ENCODE measurements at regions not wholly inside any gene's neighbourhood (a gene's known extent, or its start where the extent isn't known, plus 50 kb on each side); places are given as distances from the start of the nearest gene placed in this dataset.

- DNase-seq = no peak
Observed at GRCh38 chr9:129377931-129378661, 200.0 kb upstream of the IER5L start.

DNA sequence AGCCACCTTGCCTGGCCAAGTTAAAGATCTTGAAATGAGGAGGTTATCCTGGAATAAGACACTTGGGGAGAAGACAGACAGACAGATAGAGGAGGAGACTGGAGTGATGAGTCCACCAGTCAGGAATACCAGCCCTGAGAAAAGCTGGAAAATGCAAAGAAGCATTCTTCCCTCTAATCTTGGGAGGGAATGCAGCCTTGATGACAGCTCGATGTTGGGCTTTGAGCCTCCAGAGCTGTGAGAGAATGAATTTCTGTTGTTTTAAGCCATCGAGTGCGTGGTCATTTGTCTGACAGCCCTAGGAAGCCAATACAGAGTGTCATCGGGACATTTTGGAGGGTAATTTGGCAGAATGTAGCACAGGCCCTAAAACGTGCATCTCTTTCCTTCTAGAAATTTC is 199.1 kb upstream of the IER5L start:
- no peak for DNase-seq

DNA sequence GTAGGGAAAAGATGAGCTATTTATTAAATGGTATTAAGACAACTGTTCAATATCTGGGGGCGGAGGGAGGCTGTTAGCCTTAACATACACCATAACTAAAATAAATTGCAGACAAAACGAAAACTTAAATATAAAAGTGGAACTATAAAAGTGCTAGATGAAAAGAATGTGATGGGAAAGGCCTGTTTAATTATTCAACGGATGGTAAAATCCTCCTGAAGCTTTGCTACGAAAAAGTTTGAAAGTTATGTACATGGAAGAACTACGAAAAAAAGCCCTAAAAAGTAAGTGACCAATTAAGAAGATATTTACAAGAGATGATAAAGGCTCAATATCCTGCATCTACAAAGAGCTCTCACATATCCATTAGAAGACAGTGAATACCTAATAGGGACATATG is 197.8 kb upstream of the IER5L start:
- DNase-seq = no peak

- no peak for DNase-seq
Observed at GRCh38 chr9:129374651-129375050, 196.6 kb upstream of the IER5L start.

- no peak for DNase-seq
Observed at GRCh38 chr9:129374231-129374630, 196.2 kb upstream of the IER5L start.

DNA sequence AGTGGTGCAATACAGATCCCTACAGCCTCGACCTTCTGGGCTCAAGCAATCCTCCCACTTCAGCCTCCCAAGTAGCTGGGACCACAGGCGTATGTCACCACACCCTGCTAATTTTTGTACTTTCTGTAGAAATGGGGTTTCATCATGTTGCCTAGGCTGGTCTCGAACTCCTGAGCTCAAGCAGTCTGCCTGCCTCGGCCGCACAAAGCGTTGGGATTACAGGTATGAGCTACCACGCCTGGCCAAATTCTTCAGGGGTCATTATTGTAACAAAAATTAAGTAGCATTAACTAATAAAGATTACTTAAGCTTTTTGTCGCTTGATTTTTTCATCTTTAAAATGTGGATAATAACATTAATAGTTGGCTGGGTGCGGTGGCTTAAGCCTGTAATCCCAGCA is 195.3 kb upstream of the IER5L start:
- no peak for DNase-seq

DNA sequence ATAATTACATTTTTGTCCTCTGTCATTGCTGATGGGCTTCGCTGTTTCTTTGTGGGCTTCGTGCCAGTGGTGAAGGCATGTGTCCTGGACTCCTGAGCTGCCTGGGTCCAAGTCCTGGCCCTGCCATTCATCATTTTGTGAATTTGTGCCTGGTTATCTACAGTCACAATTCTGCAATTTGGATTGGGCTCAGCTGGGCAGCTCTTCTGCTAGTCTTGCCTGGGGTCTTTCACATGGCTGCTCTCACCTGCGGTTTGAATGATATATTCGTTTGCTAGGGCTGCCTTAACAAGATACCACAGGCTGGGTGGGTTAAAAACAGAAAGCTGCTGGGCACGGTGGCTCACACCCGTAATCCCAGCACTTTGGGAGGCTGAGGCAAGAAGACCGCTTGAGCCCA is 192.7 kb upstream of the IER5L start:
- DNase-seq = no peak

- DNase-seq = no peak
Observed at GRCh38 chr9:129368444-129368978, 190.4 kb upstream of the IER5L start.

- DNase-seq = no peak
Observed at GRCh38 chr9:129367287-129367686, 189.2 kb upstream of the IER5L start.

- DNase-seq = no peak
Observed at GRCh38 chr9:129365196-129365595, 187.1 kb upstream of the IER5L start.

GRCh38 chr9:129363216-129363873 is 185.3 kb upstream of the IER5L start:
- DNase-seq = no peak

DNA sequence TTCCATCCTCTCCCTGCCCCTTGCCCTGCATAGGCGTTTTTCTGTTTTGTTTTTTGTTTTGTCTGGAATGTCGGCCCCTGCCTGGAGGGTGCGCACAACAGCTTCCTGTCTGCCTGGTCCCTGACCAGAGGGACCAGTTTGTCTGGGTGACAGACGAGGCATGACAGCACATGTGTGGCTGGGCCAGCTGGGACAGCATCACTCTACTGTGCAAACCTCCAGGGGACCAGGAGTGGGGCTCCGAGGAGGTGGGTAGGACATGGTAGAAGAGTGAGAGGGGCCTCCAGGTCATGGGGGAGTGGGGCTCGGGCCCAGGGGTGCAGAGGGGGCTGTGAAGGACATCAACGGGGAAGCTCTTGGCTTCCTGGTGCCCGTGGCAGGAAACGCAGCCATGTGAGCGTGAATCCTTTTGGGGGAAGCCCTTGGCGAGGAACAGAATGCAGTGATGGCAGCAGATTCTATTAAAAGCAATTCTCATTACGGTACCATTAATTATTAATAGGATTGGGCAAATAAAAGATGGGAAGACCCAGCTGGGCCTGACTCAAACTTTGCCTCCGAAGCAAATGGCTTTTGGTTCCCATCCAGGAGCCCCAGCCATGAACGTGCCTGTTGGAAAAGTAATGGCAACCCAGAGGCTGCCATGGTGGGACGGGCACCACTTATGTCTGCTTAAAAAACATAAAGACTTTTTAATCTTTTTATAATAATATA is 184.4 kb upstream of the IER5L start:
- DNase-seq = no peak

GRCh38 chr9:129361196-129361595 is 183.1 kb upstream of the IER5L start:
- no peak for DNase-seq

GRCh38 chr9:129359916-129360536 is 182.0 kb upstream of the IER5L start:
- DNase-seq = no peak

DNA sequence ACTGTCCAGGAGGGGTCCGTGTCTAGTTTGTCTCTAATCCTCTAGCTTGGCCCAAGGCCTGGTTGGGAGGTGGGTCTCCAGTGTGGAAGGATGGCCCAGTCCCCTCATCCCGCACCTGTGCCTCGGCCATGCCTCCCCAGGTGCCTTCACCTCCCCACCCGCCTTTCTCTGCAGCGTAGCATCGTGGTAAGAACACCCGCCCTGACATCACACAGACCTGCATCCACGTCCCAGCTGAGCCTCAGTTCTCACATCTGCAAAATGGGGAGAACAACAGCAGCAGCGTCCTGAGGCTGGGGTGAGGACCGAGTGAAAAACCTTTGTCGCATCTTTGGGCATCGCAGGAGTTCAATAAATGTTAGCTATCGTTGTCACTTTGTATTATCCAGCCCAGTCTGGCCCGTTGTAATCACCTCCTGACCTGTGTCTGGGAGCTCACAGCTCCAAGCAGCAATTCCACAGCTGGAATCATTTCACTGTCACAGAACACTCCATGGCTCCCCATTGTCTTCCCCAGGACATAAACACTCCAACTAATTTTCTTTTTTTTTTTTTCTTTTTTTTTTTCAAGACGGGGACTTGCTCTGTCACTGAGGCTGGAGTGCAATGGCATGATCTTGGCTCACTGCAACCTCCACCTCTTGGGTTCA is 181.2 kb upstream of the IER5L start:
- DNase-seq = no peak

GRCh38 chr9:129358621-129359154 is 180.6 kb upstream of the IER5L start:
- DNase-seq = no peak

DNA sequence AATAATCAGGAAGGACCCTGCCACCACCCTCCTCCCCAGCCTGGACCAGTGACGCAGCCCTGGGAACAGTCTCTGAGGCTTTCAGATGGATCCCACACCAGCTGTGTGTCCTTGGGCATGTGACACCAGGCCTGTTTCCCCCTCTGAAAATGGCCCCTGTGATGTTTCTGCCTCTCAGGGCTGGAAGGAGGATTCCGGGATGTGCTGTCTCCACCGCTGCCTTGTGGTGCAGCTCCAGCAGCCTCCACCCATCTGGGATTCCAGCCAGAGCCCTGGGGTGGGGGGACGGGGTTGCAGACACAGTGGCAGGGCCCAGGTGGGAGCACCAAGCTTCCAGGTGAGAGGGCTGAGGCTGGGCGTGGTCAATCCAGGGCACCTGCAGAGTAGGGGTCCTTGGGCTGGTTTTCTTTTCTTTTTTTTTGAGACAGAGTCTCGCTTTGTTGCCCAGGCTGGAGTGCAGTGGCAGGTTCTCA is 179.7 kb upstream of the IER5L start:
- no peak for DNase-seq

- DNase-seq = no peak
Observed at GRCh38 chr9:129356871-129357772, 179.1 kb upstream of the IER5L start.

- DNase-seq = no peak
Observed at GRCh38 chr9:129355631-129356030, 177.6 kb upstream of the IER5L start.

DNA sequence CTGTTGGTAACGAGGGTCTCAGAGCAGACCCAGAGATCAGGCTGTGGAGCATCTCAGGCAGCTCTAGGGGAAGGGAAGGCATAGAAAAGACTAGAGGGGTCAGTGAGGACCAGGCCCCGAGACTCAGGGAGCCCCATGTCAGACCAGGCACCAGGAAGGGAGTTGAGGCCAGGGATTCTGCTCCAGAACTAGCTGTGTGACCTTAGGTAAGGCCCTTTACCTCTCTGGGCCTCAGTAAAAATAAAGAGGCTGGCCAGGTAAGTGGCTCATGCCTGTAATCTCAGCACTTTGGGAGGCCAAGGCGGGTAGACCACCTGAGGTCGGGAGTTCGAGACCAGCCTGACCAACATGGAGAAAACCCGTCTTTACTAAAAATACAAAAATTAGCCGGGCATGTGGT is 176.4 kb upstream of the IER5L start:
- DNase-seq = no peak

DNA sequence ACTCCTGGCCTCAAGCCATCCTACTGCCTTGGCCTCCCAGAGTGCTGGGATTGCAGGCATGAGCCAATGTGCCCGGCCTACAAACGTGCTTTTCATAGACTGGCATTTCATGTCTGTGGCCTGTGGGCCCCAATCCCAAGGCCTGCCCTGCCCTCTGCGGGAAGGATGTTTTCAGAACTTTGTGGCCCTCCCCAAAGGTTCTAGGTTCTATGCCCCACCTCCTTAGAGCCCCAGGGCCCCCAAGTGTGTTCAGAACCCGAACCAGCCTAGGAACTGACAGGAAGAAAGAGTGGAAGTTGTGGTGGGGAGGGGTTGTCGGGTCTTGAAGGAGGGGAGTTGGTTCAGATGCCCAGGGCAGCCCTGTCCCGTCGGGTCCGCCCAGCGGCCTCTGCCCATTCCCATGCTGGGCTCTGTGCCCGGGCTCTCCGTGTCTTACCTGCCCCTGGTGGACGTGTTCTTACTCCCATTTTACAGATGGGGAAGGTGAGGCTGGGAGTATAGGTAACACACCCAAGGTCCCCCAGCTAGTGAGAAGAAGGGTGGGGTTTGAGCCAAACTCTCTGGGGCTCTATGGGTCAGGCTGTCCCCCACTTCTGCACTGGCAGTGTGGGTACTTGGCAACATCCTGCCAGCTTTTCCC is 175.8 kb upstream of the IER5L start:
- DNase-seq = no peak
